SU-DHL-6 (cell line): ENCODE measurements at regions not wholly inside any gene's neighbourhood (a gene's known extent, or its start where the extent isn't known, plus 50 kb on each side); places are given as distances from the start of the nearest gene placed in this dataset.

Source experiments
- H2AFZ ChIP-seq: fragments of 200-600 bp; sonication (generic); 2 replicates; pipeline ENCODE4 v1.6.1; 2014; ENCODE audit warnings: low read depth, mild to moderate bottlenecking, moderate library complexity, mixed read lengths, antibody characterized with exemption, low read length; ENCODE audit not compliant: severe bottlenecking
- H3F3A ChIP-seq: fragments of 200-600 bp; shearing (Covaris generic); 2 replicates; pipeline ENCODE4 v1.6.0; 2016; ENCODE audit warnings: antibody characterized with exemption, mild to moderate bottlenecking; ENCODE audit not compliant: insufficient read depth
- H3K27ac ChIP-seq: fragments of 200-600 bp; sonication (generic); 2 replicates; pipeline ENCODE4 v1.5.1; 2016; ENCODE audit warnings: low read depth, mild to moderate bottlenecking, low read length, moderate library complexity, mixed read lengths
- H3K27me3 ChIP-seq: fragments of 200-600 bp; sonication (generic), shearing (Covaris generic); 2 replicates; pipeline ENCODE4 v1.6.0; 2014; ENCODE audit warnings: mild to moderate bottlenecking, low read length
- H3K36me3 ChIP-seq: fragments of 200-600 bp; sonication (generic); 2 replicates; pipeline ENCODE4 v1.6.1; 2014; ENCODE audit warnings: mild to moderate bottlenecking, low read length, mixed read lengths
- H3K4me2 ChIP-seq: fragments of 300-600, 200-600 bp; shearing (Covaris generic), sonication (generic); 2 replicates; pipeline ENCODE4 v1.6.0; 2014; ENCODE audit warnings: low read length, low read depth, mild to moderate bottlenecking; ENCODE audit not compliant: poor library complexity, severe bottlenecking
- H3K4me3 ChIP-seq: fragments of 200-600 bp; sonication (generic); 2 replicates; pipeline ENCODE4 v1.5.1; 2014; ENCODE audit warnings: antibody characterized with exemption, low read length, mild to moderate bottlenecking, mixed read lengths; ENCODE audit not compliant: insufficient read depth, poor library complexity, severe bottlenecking
- H3K79me2 ChIP-seq: fragments of 200-600 bp; sonication (generic); 2 replicates; pipeline ENCODE4 v1.6.1; 2014; ENCODE audit warnings: mild to moderate bottlenecking, low read length, moderate library complexity; ENCODE audit not compliant: insufficient read depth
- H3K9ac ChIP-seq: fragments of 200-600 bp; sonication (generic); 2 replicates; pipeline ENCODE4 v1.7.0; 2014; ENCODE audit warnings: mild to moderate bottlenecking, low read length
- H3K9me2 ChIP-seq: fragments of 200-600 bp; sonication (generic); replicated peaks from 2 replicates; pipeline ENCODE4 v1.6.1; 2014; ENCODE audit warnings: low read length; ENCODE audit not compliant: insufficient read depth
- H3K9me3 ChIP-seq: fragments of 200-600 bp; sonication (generic); 2 replicates; pipeline ENCODE4 v1.6.1; 2014; ENCODE audit warnings: low read length, mixed read lengths; ENCODE audit not compliant: insufficient read depth
- H4K20me1 ChIP-seq: fragments of 200-600 bp; sonication (generic); 2 replicates; pipeline ENCODE4 v1.6.1; 2014; ENCODE audit warnings: low read depth, mild to moderate bottlenecking, antibody characterized with exemption, low read length, moderate library complexity, mixed read lengths
- CTCF ChIP-seq: fragments of 200-600 bp; sonication (generic); IDR thresholded peaks from one replicate; pipeline ENCODE4 v1.5.1; 2017; ENCODE audit warnings: antibody characterized with exemption, mild to moderate bottlenecking, low read length, moderate library complexity; ENCODE audit not compliant: insufficient read depth, poor library complexity, severe bottlenecking
- EZH2phosphoT487 ChIP-seq: fragments of 200-600 bp; sonication (generic), shearing (Covaris generic); conservative IDR thresholded peaks from 2 replicates; pipeline ENCODE4 v1.6.1; 2018; ENCODE audit warnings: mild to moderate bottlenecking, antibody characterized with exemption, low read length, moderate library complexity, mixed read lengths

GRCh38 chr2:120888851-120889250 lies 153.2 kb downstream of the GLI2 start:
- Histone ChIP-seq H3K9me3 (no peaks in the 10 kb centered on the region), H3K9ac (no peak overlapping the region), H3K9me2 (no peaks in the 10 kb centered on the region), H3F3A (no peaks in the 10 kb centered on the region), H3K27ac (no peak overlapping the region), H3K36me3 (no peaks in the 10 kb centered on the region), H3K4me2 (no peak overlapping the region), H3K79me2 (no peaks in the 10 kb centered on the region), H4K20me1 (no peaks in the 10 kb centered on the region), H3K27me3 (no peaks in the 10 kb centered on the region), H3K4me3 (no peak overlapping the region), H2AFZ (no peak overlapping the region)
- TF ChIP-seq CTCF = no peak
- TF ChIP-seq EZH2phosphoT487 = no peak

- Histone ChIP-seq H2AFZ (no peak overlapping the region), H3F3A (no peaks in the 10 kb centered on the region), H4K20me1 (no peaks in the 10 kb centered on the region), H3K27ac (no peak overlapping the region), H3K9ac (no peak overlapping the region), H3K4me3 (no peak overlapping the region), H3K9me3 (no peaks in the 10 kb centered on the region), H3K27me3 (no peaks in the 10 kb centered on the region), H3K4me2 (no peak overlapping the region), H3K9me2 (no peaks in the 10 kb centered on the region), H3K79me2 (no peaks in the 10 kb centered on the region), H3K36me3 (no peaks in the 10 kb centered on the region)
- TF ChIP-seq CTCF (no peak), EZH2phosphoT487 (no peak)
Observed at GRCh38 chr2:120889936-120890335, 154.3 kb downstream of the GLI2 start.

- Histone ChIP-seq H3K9me3 (no peaks in the 10 kb centered on the region), H4K20me1 (no peaks in the 10 kb centered on the region), H3F3A (no peaks in the 10 kb centered on the region), H3K4me2 (no peak overlapping the region), H3K27ac (no peak overlapping the region), H3K9me2 (no peaks in the 10 kb centered on the region), H2AFZ (no peak overlapping the region), H3K4me3 (no peak overlapping the region), H3K9ac (no peak overlapping the region), H3K79me2 (no peaks in the 10 kb centered on the region), H3K27me3 (no peaks in the 10 kb centered on the region), H3K36me3 (no peaks in the 10 kb centered on the region)
- TF ChIP-seq CTCF (no peak), EZH2phosphoT487 (no peak)
Observed at GRCh38 chr2:120890566-120891360, 155.1 kb downstream of the GLI2 start.
